ENCODE measurements at regions not wholly inside any gene's neighbourhood (a gene's known extent, or its start where the extent isn't known, plus 50 kb on each side); places are given as distances from the start of the nearest gene placed in this dataset.

- TF ChIP-seq CTCF (conservative IDR thresholded peaks at IDR 0.05): no peak
- TF ChIP-seq ZFX (IDR thresholded peaks at IDR 0.05): no peak
Observed at GRCh38 chr10:36676321-36676720, 449.1 kb upstream of the ANKRD30A start.

All from C4-2B (cell line).